Activated effector memory CD4-positive, alpha-beta T cell treated with anti-CD3 and anti-CD28 coated beads, Interleukin-2, amount 50 U/mL, for 16 hours (primary cell): ENCODE measurements at regions not wholly inside any gene's neighbourhood (a gene's known extent, or its start where the extent isn't known, plus 50 kb on each side); places are given as distances from the start of the nearest gene placed in this dataset.

Source experiments
- DNase-seq: peaks from one replicate; pipeline ENCODE4 v3.0.0-alpha.2; 2020

DNA sequence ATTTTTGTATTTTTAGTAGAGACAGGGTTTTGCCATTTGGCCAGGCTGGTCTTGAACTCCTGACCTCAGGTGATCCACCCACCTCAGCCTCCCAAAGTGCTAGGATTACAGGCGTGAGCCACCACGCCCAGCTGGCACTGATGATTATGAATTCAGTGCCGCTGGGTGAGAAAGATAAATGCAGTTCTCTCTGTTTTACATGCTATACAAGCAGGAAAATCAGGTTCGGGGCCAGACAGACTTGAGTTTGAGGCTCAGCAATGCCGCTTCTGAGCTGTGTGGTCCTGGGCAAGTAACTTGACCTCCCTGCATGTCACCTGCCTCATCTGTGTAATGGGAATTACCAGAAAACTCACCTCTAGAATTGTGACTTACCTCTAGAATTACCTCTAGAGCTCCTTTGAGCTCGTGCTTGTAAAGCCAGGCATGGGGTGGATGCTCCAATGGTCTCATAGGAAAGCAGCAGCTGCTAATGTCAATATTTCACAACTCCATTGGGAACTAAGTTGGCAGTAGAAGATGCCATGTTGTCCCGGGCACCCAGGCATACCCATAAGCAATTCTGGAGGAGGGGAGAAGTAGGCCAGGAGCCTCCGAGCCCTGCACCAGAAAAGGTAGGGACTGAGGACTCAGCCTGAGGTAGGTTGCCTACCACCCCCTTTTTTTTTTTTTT lies 119.8 kb upstream of the SLC25A33 start:
- DNase-seq, result no peak

DNA sequence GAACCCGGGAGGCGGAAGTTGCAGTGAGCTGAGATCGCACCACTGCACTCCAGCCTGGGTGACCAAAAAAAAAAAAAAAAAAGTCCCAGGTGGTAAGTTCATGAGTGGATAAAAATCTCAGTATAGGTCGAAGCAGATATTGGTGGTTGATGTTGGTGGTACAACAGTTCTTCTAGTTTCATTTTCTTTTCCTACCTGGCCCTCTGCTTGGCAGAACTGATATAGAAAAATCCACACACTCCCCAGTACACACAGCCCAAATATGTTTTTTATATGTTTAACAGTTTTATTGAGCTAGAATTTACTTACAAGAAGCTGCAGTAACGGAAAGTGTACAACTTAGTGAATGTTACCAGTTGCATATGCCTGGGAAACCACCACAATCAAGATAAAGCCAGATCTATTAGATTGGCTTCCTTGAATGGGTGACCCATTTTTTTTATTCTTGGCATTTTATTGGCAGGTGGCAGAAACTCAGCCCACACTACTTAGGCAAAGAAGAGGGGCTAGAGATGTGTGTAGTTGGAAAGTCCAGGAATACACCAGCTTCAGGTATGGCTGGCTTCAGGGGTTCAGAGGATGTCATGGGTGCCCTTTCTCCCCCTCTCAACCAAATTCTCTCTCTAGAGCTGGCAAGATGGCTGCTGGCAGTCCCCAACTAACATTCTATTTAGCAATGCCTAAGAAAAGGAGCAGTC lies 118.3 kb upstream of the SLC25A33 start:
- no peak for DNase-seq

DNA sequence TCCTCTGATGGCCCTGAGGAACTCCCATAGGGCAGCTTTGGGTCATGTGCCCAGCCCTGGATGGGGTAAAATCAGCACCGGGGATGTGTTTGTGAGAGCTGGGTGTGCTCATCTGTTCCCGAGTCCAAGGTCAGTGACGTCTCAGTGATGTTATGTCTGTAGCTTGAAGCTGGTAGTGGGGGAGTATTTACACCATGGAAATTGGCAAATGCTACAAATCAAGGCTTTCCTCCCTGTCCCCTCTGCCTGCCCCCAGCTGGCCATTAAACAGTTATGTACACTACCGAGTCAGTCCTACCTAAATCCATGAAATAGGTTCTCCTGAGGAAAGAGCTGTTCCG lies 117.8 kb upstream of the SLC25A33 start:
- DNase-seq, result no peak

DNA sequence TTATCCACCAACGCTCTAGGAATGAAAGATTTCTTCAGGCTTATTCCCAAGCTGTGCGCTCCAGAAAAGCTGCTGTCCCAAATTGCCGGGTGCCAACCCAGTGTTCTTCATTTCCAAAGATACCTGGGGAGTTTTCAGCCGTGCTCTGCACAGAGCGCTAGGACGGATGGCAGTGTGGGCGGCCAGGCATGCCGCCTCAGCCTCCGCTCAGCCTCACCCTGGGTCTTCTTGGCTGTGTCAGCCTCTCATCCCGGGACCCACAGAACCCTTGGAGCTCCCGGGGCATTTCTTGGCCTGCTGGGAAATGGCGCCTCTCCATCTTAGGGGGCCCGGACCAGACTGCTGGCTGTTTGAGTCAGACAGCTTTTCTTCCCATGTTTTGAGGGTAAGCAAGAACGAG lies 116.9 kb upstream of the SLC25A33 start:
- no peak for DNase-seq

DNA sequence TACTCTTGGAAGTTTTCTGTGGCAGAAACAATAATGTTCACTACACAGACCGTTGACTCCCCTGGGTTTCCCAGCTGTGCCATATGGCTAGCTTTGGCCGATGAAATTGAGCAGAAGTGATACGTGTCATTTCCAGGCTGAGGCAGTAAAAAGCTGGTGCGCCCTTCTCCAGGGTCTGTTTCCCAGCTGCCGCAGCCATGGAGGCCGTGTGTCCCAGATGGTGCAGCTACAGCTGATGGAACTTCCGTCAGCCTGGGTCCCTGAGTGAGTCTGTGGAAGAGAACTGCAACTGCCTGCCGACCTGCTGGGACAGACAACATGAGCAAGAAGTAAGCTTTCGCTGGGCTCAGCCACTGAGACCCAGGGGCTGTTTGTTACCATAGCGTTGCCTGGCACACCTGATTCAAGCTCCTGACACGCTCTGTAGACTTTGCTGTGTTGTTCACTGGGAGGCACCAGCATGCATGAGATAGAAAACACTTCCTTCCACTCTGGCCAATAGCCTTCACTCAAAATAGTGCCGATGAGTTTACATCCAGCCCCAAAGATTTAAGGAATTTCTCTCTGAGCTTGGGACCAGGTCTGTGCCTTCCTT lies 116.3 kb upstream of the SLC25A33 start:
- no peak for DNase-seq

DNA sequence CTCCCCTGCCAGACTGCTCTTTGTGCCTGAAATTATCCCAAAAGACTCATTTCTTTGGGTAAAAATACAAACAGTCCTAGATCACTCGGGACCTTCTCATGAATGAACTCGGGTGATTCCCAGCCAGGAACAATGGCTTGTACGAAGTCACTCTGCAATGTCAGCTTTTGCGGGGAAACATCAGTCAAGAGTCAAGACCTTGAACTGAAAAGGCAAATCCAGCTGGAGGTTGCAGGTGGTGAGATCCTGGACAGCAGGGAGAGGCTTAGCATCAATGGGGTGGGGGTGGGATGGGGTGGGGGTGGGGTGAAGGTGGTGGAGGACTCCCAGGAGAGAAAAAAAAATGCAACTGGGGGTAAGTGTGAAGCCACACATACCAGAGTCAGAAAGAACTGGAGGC lies 115.0 kb upstream of the SLC25A33 start:
- DNase-seq, result no peak

DNA sequence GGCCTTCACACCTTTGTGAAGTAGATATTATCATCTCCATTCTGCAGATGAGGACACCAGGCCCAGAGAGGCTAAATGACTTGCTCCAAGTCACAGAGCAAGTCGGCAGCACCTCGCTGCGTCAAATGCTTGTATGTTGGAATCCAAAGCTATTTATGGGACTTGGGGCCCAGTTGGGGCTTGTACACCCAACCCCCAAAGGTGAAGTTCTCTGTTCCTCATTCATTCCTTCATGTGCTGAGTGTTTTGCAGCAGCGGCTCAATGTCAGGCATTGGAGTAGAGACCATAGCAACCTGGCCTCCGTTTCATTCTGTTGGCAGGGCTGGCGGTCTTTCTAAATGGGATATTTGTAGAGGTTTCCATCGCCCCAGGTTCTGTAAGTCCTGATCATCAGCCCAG lies 113.4 kb upstream of the SLC25A33 start:
- no peak for DNase-seq

DNA sequence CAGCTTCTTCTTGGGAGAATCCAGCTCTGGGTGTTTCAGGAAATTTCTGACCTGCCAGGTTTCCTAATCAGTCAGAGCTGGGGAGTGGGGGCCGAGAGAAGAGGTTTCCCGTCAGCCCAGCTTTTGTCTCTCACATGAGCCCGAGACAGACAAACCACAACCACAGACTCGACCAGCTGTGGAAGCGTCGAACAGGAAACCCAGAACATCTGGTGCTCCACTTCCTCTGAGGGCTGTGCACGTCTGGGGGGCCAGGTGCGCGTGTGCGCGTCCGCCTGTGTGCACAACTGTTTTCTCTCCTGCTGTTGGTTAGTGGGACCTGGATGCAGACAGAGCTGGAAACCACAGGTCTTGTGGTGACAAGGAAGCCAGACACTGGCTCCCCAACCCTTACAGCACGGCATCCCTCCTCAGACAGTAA lies 113.0 kb upstream of the SLC25A33 start:
- DNase-seq, result peak; percentile 88

DNA sequence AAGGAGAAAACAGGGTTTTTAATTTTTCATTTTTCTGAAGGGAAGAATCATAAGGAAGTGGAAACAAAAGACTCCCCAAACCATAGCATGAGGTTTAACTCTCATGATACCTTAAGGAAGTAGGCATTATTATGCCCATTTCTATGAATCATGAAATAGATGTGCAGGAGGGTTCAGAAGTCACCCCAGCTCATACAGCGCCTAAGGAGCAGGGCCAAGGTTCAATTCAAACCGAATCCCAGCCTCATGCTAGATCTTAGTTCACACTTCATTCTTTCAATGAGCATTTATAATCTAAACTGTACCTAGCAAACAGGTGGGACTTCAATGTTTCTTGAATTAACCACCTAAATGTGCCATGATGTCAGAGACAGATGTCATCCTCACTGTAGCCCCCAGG lies 111.9 kb upstream of the SLC25A33 start:
- DNase-seq, result no peak

DNA sequence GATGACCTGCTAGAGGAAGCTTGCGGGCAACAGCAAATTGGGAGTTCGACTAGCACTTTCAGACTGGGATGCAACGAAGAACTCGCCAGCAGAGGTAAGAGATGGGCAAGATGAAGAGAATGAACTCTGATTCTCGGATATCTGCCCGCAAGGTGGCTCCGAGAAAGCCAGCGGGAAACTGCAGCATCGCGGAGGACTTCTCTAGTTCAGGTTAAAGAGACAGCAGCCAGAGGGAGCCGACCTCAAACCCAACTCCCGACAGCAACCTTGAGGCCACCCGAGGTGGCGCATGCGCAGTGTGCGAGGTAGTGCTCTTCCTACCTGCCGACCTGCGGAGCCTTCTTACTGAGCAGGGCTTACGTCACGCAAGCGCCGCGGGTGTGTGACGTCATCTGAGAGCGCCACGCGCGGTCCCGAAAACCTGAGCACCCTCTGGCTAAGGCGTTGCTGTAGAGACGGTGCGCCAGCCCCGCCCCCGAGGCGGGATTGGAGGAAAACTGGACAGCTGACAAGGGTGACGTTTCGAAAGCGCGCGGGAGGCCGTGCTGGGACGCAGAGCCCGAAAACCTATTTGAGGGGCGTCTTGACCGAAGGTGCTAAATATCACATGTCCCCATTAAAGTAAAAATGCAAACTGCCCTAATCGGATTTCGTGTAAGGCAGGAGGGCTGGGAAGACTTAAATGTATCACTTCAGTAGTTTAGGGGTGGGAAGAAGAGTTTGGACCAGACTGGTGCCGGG lies 110.5 kb upstream of the SLC25A33 start:
- peak; percentile 100 for DNase-seq

DNA sequence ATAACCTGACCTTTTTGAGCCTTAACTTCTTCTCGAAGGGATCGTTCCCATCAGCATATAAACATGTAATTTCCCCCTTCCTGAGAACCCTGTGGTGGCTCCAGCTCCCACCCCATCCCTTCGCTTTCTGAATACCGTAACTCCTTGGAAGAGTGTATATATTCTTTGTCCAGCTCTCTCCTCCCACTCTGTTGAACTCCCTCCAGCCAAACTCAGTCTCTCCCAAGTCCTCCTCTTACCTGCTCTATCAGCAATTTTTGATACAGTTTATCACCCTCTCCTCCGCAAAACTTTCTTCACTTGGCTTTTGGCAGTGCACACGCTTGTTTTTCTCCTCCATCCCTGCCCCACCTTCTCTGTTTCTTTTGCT lies 109.9 kb upstream of the SLC25A33 start:
- no peak for DNase-seq

DNA sequence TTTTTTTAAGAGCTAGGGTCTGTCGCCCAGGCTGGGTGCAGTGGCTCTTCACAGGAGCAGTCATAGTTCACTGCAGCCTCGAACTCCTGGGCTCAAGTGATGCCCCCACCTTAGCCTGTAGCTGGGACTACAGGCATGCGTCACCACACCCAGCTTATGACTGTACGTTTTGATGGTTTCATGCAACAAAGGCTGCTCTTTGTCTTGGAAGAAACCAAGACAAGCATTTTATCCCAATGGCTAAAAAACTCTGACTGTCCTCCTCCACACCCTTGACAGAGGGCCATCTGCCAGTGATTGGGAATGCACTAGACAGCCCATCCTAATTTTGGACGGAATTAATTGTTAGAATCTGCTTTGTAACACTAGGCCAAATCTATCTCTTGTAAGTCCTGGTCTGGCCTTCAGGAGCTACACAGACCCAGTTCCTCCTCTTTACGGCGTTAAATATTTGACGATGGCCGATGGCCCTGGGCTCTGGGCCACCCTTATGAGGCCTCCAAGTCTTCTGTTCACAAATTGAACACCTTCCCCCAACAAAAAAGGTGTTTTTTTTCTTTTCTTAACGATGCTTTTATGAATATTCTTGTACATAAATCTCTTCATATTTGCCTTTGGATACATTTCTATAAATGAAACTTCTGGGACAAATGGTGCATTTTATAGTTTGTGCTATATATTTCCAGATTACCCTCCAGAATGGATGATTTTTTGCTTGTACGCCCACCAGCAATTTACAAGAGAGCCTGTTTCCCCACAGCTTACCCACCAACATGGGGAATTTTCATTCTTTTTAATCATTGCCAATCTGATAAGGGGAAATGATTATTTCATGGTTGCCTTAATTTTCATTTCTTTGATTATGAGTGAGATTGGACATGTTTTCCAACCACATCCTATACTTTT lies 104.8 kb upstream of the SLC25A33 start:
- no peak for DNase-seq

DNA sequence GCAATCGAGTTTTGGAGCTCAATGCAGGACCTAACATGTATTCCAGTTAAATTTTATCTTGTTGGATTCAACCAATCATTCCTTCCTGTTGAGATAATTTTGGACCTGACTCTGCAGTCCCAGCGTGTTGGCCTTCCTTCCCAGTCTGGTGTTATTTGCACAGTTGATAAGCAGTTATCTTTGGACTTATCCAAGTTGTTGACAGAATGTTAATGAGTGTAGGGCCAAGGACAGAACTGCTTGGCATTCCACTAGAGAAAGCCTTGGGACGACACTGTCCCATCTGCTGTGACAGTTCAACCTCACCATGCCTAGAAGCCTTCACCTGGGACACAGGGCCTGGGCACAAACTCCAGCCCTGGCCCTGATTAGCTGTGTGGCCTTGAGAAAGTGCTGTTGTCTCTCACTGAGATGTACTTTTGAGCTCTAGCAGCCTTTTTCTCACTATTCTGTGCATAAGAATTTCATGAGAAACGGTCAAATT lies 104.1 kb upstream of the SLC25A33 start:
- DNase-seq, result no peak

DNA sequence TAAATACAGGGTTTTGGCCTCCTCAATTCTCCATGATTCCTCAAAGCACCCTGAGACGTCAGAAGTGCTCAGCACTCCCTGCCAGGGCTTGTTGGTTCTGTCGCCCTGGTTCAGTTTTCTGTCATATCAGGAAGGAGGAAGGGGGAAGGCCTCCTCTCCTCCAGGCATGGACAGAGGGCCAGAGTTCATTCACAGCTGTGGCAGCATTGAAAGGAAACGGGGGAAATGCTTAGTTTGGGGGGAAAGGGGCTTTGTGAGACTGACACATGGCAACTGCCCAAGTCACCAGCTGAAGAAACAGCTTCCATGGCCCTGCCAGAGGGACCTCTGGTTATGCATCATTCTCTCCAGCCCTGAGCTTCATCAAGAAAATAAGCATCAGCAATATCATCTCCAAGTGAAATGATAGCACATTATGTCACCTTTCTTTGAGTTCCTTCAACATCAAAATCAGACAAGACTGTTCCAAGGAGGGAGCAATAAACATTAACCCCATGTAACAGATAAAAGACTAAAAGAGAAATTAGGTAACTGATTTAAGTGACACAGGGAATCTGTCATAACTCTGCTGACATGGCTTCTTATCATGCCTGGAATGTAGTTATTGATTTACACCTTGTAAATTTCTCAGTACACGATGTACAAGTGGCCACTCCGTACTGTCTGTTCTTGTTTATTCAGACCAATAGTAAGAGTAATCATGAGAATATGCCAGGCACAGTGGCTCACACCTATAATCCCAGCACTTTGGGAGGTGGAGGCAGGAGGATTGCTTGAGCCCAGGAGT lies 103.2 kb upstream of the SLC25A33 start:
- no peak for DNase-seq

DNA sequence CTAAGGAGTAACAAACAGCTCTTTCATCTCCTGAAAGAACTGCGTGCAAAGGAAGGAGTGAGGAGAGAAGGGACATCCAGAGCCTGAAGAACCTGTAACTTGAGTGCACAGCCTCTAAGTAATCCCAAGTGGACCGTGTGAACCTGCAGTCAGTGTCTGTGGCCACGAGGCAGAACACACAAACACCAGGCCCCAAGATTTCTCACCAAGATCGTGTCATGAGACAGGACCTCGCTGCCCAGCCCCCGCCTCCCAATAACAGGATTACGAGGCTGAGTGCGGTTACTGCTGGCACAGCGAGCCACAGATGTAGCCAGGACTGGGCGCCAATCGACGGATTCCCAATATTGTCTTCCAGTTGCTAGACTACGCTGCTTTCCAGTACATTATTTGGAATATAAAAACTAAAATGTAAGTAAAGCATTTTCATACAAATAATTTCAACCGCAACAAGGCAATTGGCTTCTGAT lies 101.3 kb upstream of the SLC25A33 start:
- no peak for DNase-seq

DNA sequence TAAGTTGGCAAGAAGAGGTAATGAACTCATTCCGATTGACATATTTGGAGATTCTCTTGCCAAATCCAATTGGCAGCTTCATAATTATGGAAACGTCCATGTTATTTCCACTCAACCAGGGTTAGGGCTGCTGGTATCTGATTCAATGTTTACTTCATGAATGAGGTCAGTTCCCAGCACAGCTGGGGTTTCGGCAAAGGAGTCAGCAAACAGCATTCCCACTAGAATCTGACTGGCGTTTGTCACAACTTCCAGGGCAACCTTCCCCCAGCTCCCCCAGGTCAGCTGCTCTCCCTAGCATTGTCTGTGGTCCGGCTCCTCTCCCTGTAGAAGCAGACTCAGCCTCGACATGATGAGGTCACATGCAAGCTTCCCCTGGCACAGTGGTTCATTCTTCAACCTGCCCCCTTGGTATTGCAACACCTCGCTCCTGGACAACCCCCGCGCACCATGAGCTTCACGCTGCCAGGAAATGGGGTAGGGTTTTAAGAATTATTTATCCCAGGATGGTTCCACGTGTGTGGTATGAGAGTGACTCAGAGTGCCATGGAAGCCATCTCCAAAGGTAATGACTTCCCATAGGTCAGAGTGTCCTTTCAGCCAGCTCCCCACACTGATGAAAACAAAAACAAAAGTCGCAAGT lies 100.7 kb upstream of the SLC25A33 start:
- no peak for DNase-seq

DNA sequence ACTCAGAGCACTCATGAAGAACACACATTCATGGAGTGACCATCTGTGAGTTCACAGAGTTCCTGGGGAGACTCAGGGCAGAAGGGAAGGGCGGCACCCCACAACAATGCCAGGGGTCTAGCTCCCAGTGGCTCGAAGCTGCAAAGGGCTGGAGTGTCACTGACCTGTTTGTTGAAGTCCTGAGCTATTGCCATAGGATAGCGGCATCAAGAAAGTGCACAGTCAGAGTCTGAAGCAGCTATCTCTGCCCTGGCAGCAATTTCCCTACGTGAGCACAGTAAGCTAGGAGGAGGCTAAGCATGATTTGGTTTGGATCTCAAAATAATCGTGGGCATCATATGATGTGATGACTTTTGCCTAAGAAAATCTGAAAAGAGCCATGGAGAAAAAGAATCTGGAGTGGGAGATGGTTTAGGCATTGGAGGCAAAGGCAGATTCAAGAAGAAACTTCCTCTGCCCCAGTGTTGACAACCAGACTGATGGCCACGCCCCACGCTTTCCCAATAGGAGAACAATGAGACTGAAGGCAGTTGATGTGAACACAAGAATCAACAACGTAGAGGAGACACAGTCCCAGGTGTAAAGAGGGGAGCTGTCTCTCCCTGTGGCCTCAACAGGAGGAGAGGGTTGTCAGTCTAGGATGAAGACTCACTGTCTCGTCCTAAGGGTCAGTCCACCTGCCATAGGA lies 100.0 kb upstream of the SLC25A33 start:
- DNase-seq, result no peak

DNA sequence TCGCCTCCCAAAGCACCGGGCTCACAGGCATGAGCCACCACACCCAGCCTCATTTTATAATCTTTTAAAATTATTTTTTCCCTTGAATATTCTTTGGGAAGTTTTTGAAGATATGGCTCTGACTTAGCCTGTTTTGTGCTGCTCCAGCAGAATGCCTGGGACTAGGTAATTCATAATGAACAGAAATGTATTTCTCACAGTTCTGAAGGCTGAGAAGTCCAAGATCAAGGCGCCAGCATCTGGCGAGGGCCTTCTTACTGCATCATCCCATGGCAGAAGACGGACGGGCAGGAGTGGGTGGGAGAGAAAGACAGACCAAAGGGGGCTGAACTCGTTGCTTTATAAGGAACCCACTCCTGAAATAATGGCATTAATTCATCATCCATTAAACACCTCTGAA lies 99.0 kb upstream of the SLC25A33 start:
- DNase-seq, result no peak

DNA sequence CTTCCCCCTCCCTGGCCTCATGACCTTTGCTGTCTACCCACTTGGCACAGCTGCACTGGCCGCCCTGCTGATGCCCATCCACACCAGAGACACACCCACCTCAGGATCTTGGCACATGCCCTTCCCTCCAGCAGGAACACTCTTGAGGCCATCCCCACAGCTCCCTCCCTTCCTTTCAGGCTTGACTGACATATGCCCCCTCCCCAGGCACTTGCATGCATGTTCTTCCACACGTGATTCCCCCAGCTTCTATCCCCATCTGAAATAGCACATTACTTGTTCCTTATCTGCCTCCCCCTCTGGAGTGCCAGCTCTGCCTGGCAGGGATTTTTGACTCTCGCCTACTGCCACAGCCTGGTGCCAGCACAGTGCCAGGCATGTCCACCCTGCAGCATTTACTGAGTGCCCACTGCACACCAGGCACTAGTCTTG lies 98.5 kb upstream of the SLC25A33 start:
- no peak for DNase-seq

DNA sequence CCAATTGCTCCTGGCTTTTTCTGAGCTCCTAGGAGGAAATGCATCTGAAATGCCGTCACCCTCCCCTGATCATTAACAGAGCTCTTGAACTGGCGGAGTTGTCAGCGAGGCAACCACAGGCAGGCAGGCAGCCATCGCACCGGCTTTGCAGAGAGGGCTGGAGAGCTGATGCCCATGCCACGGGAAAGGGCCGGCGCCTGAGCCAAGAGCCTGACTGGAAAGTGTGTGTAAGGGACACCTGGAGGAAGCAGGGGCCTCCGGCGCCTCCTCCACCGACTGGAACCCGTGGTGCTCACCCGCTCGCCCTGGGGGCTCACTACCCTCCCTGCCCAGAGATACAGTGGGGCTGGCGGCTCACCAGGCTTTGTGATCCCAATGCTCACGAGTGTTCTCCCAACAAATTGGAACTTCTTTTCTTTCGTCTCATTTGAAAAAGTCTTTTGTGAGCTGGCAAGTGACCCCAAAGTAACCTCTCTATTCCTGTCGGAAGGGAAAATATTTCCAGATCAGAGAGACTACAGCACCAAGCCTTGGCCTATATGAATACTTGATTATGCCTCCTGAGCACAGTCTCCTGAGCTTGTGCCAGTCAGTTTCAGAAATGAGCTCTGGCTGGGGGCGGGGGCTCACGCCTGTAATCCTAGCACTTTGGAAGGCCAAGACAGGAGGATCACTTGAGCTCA lies 97.7 kb upstream of the SLC25A33 start:
- no peak for DNase-seq
